Breast epithelium (tissue), 4 donors: ENCODE measurements at regions not wholly inside any gene's neighbourhood (a gene's known extent, or its start where the extent isn't known, plus 50 kb on each side); places are given as distances from the start of the nearest gene placed in this dataset.
"Not testable (repeated sequence)": the region's sequence is repeated elsewhere in the genome, so short reads cannot be mapped to it uniquely, and the experiment has no call there.

Experiments used
- DNase-seq, 2 donors: peaks; one replicate each; pipeline ENCODE4 v3.0.0-alpha.2; 2019; ENCODE audit warnings: low spot score in 2 of 2
- H3K27ac ChIP-seq, 2 donors: fragments of 200-600 bp; sonication (generic) in 1 of 2; one replicate each; pipeline ENCODE4 v1.5.1; 2016 to 2019; ENCODE audit warnings: mild to moderate bottlenecking in 1 of 2
- H3K27me3 ChIP-seq, 2 donors: fragments of 200-600 bp; sonication (generic) in 1 of 2; one replicate each; pipeline versions ENCODE4 v1.5.1 to v1.6.0; 2017 to 2019; ENCODE audit warnings: control low read depth in 1 of 2, mild to moderate bottlenecking in 1 of 2
- H3K36me3 ChIP-seq: fragments of 200-600 bp; one replicate; pipeline ENCODE4 v1.5.1; 2019
- H3K4me1 ChIP-seq, 2 donors: fragments of 200-600 bp; sonication (generic); one replicate each; pipeline ENCODE4 v1.5.1; 2016 to 2019; ENCODE audit warnings: control low read depth in 1 of 2
- H3K4me3 ChIP-seq, 3 donors: fragments of 200-600 bp; sonication (generic); 1 replicate in 2 of 3; 2 replicates in 1 of 3; pipeline ENCODE4 v1.5.1; 2016 to 2019; ENCODE audit warnings: mild to moderate bottlenecking in 3 of 3, moderate library complexity in 2 of 3
- H3K9me3 ChIP-seq, 2 donors: fragments of 200-600 bp; sonication (generic) in 1 of 2; one replicate each; pipeline ENCODE4 v1.5.1; 2016 to 2019; ENCODE audit warnings: control low read depth in 1 of 2
- CTCF ChIP-seq, 3 donors: fragments of 450-650 bp; IDR thresholded peaks; one replicate each; pipeline ENCODE4 v1.5.1; 2016 to 2017; ENCODE audit warnings: antibody characterized with exemption in 3 of 3, mild to moderate bottlenecking in 3 of 3, moderate library complexity in 3 of 3
- POLR2A ChIP-seq: fragments of 450-650 bp; IDR thresholded peaks from one replicate; pipeline ENCODE4 v1.6.1; 2016; ENCODE audit warnings: antibody characterized with exemption, mild to moderate bottlenecking, moderate library complexity
- POLR2AphosphoS5 ChIP-seq, 3 donors: sonication (generic); formaldehyde crosslinking; IDR thresholded peaks; one replicate each; pipeline ENCODE4 v1.6.1; 2017; ENCODE audit warnings: antibody characterized with exemption in 3 of 3
- intact Hi-C: fragments of 100-400 bp; cut with DNase I; formaldehyde crosslinking; loops from one replicate; pipeline ENCODE4 v1.15.1; 2023; ENCODE audit warnings: low total_unique reads

GRCh38 chrX:13955975-13956374 lies 73.7 kb downstream of the GEMIN8 start:
- no peaks in the 10 kb centered on the region for H3K4me1 ChIP-seq
- H3K27ac ChIP-seq: no peak overlapping the region
- H3K4me3 ChIP-seq: no peak overlapping the region
- DNase-seq: no peak
- H3K9me3 ChIP-seq: no peaks in the 10 kb centered on the region
- intact Hi-C loops: no loop called here
- TF ChIP-seq POLR2AphosphoS5 (IDR thresholded peaks at IDR 0.05): no peak
- no peak for TF ChIP-seq POLR2A
- no peak for TF ChIP-seq CTCF (IDR thresholded peaks at IDR 0.05)
- H3K27me3 ChIP-seq: peaks cover 0 to 41% of the 10 kb centered on the region in 2 donors
- H3K36me3 ChIP-seq: no peaks in the 10 kb centered on the region

- Histone ChIP-seq H3K9me3 (no peaks in the 10 kb centered on the region), H3K4me1 (no peaks in the 10 kb centered on the region), H3K4me3 (no peak overlapping the region), H3K27ac (no peak overlapping the region), H3K36me3 (no peaks in the 10 kb centered on the region), H3K27me3 (peaks cover 0 to 41% of the 10 kb centered on the region in 2 donors)
- intact Hi-C loops: no loop called here
- DNase-seq: no peak
- no peak for TF ChIP-seq POLR2AphosphoS5 (IDR thresholded peaks at IDR 0.05)
- TF ChIP-seq POLR2A: no peak
- TF ChIP-seq CTCF (IDR thresholded peaks at IDR 0.05): no peak
Observed at GRCh38 chrX:13955095-13955647, 74.5 kb downstream of the GEMIN8 start.

- no peak for DNase-seq
- Histone ChIP-seq H3K36me3 (no peaks in the 10 kb centered on the region), H3K4me1 (no peaks in the 10 kb centered on the region), H3K4me3 (no peak overlapping the region), H3K27ac (no peak overlapping the region), H3K27me3 (peaks cover 0 to 31% of the 10 kb centered on the region in 2 donors), H3K9me3 (no peaks in the 10 kb centered on the region)
- no peak for TF ChIP-seq CTCF (IDR thresholded peaks at IDR 0.05)
- no peak for TF ChIP-seq POLR2AphosphoS5 (IDR thresholded peaks at IDR 0.05)
- TF ChIP-seq POLR2A: no peak
- intact Hi-C loops: no loop called here
Observed at GRCh38 chrX:13952581-13952980, 77.1 kb downstream of the GEMIN8 start.

DNA sequence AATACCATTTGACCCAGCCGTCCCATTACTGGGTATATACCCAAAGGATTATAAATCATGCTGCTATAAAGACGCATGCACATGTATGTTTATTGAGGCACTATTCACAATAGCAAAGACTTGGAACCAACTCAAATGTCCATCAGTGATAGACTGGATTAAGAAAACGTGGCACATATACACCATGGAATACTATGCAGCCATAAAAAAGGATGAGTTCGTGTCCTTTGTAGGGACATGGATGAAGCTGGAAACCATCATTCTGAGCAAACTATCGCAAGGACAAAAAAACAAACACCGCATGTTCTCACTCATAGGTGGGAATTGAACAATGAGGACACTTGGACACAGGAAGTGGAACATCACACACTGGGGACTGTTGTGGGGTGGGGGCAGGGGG lies 83.5 kb downstream of the GEMIN8 start:
- H3K4me1 ChIP-seq, H3K9me3 ChIP-seq, intact Hi-C loops: not testable (repeated sequence)

DNA sequence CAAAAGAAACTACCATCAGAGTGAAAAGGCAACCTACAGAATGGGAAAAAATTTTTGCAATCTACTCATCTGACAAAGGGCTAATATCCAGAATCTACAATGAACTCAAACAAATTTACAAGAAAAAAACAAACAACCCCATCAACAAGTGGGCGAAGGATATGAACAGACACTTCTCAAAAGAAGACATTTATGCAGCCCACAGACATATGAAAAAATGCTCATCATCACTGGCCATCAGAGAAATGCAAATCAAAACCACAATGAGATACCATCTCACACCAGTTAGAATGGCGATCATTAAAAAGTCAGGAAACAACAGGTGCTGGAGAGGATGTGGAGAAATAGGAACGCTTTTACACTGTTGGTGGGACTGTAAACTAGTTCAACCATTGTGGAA lies 83.9 kb downstream of the GEMIN8 start:
- H3K36me3 ChIP-seq, intact Hi-C loops, H3K27ac ChIP-seq, H3K9me3 ChIP-seq, H3K4me3 ChIP-seq, DNase-seq, H3K4me1 ChIP-seq: not testable (repeated sequence)
- peaks cover 0 to 24% of the 10 kb centered on the region in 2 donors for H3K27me3 ChIP-seq

More for the DNA sequence above, 83.5 kb downstream of the GEMIN8 start:
- H3K27me3 ChIP-seq: peaks cover 0 to 24% of the 10 kb centered on the region in 2 donors
- not testable (repeated sequence) for DNase-seq, H3K36me3 ChIP-seq, H3K4me3 ChIP-seq, H3K27ac ChIP-seq

DNA sequence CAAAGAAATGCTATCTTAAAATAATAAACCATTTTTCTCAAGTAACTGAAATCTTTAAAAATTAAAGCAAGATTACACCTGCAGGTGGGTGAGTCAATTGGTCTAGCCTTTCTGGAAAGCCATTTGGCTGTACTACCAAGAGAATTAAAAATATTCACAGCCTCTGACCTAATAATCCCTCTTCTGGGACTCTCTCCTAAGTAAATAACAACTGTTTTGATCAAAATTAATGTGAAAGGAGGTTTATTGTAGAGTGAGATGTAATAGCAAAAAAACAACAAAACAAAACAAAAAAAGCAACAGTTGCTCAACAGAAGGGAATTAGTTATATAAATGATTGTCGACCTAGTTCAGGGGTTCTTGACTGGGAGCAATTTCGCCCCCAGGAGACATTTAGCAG lies 89.0 kb downstream of the GEMIN8 start:
- H3K36me3 ChIP-seq: no peaks in the 10 kb centered on the region
- peaks cover 2 to 57% of the 10 kb centered on the region in 2 donors for H3K27me3 ChIP-seq
- no peak overlapping the region for H3K27ac ChIP-seq
- TF ChIP-seq POLR2AphosphoS5 (IDR thresholded peaks at IDR 0.05) (no peak), CTCF (IDR thresholded peaks at IDR 0.05) (no peak), POLR2A (no peak)
- DNase-seq: no peak
- intact Hi-C loops: no loop called here
- no peaks in the 10 kb centered on the region for H3K9me3 ChIP-seq
- H3K4me3 ChIP-seq: no peak overlapping the region
- H3K4me1 ChIP-seq: no peaks in the 10 kb centered on the region
